OCI-LY3 (cell line): ENCODE measurements at regions not wholly inside any gene's neighbourhood (a gene's known extent, or its start where the extent isn't known, plus 50 kb on each side); places are given as distances from the start of the nearest gene placed in this dataset.

Experiments used
- EZH2phosphoT487 ChIP-seq: fragments of 200-600 bp; shearing (Covaris generic); IDR thresholded peaks from 2 replicates; pipeline ENCODE4 v1.6.1; 2018; ENCODE audit warnings: antibody characterized with exemption, mixed run types, low read depth
- TF ChIP-seq, protein P1 (sequence below): fragments of 200-600, 300-600 bp; sonication (generic); IDR thresholded peaks from 2 replicates; pipeline ENCODE4 v1.5.1; 2014; ENCODE audit warnings: antibody characterized with exemption, low read length, low read depth

DNA sequence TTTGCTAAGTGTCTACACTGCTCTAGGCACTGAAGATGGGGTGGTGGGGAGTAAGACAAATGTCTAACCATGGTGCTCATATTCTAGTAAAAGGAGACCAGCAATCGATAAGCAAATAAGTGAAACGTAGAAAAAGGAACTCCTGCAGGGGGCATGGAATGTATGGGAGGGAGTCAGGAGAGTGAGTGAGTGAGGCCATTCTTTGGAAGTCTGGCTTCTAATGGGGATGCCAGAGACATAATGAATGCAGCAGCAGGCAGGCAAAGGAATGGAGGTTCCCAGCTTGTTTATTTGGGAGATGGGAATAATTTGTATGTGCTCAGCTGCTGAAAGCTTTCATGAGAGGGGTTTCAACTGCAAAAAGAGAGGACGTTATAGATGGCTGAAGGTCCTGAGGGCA lies 216.4 kb upstream of the DYNLRB2 start:
- TF ChIP-seq, protein P1, sequence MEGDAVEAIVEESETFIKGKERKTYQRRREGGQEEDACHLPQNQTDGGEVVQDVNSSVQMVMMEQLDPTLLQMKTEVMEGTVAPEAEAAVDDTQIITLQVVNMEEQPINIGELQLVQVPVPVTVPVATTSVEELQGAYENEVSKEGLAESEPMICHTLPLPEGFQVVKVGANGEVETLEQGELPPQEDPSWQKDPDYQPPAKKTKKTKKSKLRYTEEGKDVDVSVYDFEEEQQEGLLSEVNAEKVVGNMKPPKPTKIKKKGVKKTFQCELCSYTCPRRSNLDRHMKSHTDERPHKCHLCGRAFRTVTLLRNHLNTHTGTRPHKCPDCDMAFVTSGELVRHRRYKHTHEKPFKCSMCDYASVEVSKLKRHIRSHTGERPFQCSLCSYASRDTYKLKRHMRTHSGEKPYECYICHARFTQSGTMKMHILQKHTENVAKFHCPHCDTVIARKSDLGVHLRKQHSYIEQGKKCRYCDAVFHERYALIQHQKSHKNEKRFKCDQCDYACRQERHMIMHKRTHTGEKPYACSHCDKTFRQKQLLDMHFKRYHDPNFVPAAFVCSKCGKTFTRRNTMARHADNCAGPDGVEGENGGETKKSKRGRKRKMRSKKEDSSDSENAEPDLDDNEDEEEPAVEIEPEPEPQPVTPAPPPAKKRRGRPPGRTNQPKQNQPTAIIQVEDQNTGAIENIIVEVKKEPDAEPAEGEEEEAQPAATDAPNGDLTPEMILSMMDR: no peak
- no peak for TF ChIP-seq EZH2phosphoT487
